EL (cell line): ENCODE measurements at regions not wholly inside any gene's neighbourhood (a gene's known extent, or its start where the extent isn't known, plus 50 kb on each side); places are given as distances from the start of the nearest gene placed in this dataset.
"Not testable (repeated sequence)": the region's sequence is repeated elsewhere in the genome, so short reads cannot be mapped to it uniquely, and the experiment has no call there.

Source experiments
- DNase-seq: peaks from one replicate; pipeline ENCODE4 v3.0.0-alpha.2; 2016

DNA sequence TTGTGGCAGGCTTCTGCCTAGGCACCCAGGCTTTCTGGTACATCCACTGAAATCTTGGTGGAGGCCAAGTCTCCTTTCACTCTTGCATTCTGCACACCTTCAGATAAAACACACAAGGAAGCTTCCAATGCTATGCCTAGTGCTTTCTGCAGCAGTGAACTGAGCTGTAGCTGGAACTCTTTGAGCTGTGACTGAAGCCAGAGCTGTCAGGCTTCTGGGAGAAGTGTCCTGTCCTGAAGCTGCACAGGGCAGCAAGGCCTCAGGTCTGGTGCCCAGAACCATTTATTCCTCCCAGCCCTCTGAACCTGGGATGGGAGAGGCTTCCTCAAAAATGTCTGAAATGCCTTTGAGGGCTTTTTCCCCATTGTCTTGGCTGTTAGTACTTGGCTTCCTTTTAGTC lies 941.7 kb downstream of the LRFN5 start:
- no peak for DNase-seq

DNA sequence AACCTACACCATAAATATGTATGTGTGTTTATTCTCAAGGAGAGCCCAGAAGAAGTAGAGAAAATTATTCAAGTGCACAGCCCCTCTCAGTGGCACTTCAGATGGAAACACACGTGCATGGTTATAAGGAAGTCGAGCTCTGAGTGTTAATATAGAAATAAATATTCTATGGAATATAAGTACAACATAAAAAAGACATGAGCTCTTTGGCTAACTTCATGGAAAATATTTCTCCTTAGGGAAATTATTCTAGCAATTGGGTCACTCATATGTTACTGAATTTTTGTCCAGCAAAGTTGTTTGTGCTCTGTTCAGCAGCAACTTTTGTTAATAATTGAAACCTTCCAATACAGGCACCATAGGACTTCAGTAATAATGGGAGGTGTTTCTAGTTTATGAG lies 939.0 kb downstream of the LRFN5 start:
- DNase-seq, result no peak

DNA sequence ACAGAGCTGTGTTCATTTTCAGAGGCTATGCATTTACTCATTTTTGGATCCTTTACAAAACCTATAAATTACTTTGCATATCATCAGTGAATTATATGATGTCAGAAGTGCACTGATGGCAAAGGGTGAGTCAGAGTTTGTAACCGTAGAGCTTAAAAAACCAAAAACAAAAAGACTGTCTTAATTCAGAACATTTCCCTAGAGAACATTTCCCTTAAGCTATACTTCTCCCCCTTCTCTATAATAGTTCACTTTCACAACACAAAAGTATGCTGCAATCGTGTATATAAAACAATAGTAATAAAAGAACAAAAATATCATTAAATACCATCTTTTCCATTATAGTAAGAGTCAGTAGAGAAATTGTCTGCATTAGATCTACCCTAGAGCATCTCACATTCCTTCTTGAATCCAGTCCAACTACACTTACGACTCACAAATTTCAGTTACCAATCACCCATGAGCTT lies 934.9 kb downstream of the LRFN5 start:
- DNase-seq, result no peak

- DNase-seq, result no peak
Observed at GRCh38 chr14:42535397-42535796, 928.7 kb downstream of the LRFN5 start.

GRCh38 chr14:42533476-42533875 lies 926.8 kb downstream of the LRFN5 start:
- no peak for DNase-seq

- no peak for DNase-seq
Observed at GRCh38 chr14:42532194-42532593, 925.5 kb downstream of the LRFN5 start.

GRCh38 chr14:42527141-42527540 lies 920.5 kb downstream of the LRFN5 start:
- no peak for DNase-seq

GRCh38 chr14:42523666-42524065 lies 917.0 kb downstream of the LRFN5 start:
- DNase-seq, result no peak

GRCh38 chr14:42517806-42518500 lies 911.3 kb downstream of the LRFN5 start:
- no peak for DNase-seq

DNA sequence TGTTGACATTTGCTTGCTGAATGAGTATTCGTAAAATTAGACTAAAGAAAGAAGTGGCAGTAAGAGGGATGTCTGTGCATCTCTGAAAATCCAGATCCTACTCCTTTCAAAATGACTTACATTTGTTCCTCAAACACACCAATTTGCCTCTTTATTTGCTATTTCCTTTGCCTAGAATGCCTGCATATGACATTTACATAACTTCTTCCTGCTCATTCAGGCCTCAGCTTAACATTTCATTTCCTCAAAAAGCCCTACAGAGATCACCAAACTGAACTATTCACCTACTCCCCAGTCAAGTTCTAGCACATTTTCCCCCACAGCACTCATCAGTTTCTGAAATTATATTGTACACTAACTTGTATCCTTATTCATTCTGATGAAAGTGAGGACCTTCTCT lies 907.2 kb downstream of the LRFN5 start:
- DNase-seq, result no peak

GRCh38 chr14:42510071-42510470 lies 903.4 kb downstream of the LRFN5 start:
- DNase-seq, result no peak

GRCh38 chr14:42508209-42508946 lies 901.7 kb downstream of the LRFN5 start:
- no peak for DNase-seq

DNA sequence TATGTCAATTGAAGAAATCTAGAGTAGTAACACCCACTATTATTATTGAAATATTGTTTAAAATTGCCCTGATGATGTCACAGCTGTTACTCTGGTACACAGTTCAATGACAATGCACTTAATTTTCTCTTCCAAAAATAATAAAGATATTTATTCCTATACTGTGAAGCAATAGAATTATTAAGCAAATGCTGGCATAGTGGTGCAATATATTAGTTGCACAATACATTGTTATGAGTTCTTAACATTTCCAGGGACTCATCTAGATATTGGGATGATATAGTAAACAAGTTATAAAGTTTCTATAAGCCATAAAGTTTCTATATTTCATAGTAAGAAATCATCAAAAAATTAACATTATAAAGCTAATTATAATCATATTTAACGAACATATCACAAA lies 897.8 kb downstream of the LRFN5 start:
- no peak for DNase-seq

DNA sequence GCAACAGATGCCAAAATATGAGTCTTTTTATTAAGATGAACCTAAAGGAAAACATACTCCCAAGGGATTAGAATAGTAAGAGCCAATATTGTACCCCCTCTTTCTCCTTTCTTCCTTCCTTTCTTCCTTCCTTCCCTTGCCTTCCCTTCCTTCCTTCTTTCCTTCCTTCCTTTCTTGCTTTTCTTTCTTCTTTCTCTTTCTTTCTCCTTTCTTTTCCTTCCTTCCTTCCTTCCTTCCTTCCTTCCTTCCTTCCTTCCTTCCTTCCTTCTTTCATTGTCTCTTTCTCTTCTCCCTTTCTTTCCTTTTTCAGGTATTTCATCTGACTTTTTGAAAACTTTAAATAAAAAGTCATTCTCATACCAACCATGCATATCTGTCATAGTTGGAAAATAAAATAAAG lies 892.5 kb downstream of the LRFN5 start:
- no peak for DNase-seq

DNA sequence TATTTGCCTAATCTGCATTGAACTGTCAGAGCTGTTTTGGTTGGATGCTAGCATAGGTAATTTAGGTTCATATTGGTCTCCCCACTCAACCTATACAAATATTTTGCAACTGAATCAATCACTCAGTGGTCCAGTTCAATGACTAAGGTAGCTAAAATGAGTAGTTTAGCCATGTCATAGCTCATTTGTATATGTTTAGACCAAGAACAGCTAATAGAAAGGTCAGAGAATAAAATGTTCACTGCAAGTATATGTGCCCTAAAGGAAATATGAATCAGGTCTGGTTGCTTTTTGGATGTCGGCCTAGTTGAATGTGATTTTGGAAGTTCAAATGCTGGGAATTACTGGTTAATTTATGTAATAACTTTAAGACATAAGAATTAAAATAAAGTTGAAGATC lies 883.9 kb downstream of the LRFN5 start:
- DNase-seq, result no peak

- no peak for DNase-seq
Observed at GRCh38 chr14:42488965-42489364, 882.3 kb downstream of the LRFN5 start.

DNA sequence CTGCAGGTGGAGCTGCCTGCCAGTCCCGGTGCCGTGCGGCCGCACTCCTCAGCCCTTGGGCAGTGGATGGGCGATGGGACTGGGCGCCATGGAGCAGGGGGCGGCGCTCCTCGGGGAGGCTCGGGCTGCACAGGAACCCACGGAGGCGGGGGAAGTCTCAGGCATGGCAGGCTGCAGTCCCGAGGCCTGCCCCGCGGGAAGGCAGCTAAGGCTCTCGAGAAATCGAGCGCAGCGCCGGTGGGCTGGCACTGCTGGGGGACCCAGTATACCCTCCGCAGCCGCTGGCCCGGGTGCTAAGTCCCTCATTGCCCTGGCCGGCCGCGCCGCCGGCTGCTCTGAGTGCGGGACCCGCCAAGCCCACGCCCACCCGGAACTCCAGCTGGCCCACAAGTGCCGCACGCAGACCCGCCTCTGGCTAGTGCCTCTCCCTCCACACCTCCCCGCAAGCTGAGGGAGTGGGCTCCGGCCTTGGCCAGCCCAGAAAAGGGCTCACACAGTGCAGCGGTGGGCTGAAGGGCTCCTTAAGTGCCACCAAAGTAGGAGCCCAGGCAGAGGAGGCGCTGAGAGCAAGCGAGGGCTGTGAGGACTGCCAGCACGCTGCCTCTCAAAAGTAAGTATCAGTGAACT lies 875.8 kb downstream of the LRFN5 start:
- not testable (repeated sequence) for DNase-seq

- DNase-seq, result not testable (repeated sequence)
Observed at GRCh38 chr14:42481714-42482113, 875.0 kb downstream of the LRFN5 start.

DNA sequence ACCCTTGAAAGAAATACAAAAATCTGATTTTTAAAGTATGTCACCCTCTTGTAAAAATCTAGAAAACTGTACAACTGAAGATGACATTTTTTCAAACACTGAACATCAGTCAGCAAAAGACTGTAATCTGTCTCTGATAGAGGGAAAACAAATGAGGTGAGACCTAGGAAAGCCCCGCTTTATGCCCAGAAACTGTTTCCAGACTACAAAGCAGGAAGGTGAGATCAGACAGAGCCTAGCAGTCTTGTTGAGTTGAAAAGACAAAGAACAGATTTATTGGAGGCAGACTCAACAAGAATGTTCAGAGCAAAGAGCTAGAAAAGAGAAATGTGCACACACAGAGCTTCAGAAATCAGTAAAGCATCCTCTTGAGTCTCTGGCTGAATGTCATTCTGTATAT lies 873.6 kb downstream of the LRFN5 start:
- DNase-seq, result no peak

DNA sequence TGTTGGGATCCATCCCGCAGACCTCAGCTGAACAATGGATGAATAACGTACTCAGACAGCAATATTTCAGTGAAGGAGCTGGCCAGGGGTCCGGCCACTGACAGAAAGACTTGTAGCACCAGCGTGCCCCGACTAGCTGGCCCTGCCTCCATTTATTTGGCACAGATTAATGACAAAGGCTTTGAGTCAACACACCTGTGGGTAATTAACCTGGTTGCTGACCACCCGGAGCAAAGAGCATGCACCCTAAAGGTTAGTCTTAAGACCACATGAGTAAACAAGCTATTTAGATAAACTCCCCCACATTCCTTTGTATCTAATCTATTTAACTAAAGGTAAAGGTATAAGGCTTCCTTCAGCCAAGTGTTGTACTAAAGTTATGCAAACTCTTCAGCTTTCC lies 868.6 kb downstream of the LRFN5 start:
- no peak for DNase-seq

DNA sequence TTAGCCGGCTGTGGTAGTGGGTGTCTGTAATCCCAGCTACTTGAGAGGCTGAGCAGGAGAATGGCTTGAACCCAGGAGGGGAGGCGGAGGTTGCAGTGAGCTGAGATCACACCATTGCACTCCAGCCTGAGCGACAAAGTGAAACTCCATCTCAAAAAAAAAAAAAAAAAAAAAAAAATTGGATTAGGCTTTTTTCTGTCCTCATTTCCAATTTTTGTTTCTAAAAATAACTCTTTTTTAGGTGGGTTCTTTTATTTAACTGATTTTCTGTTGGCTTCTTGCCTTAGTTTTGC lies 863.7 kb downstream of the LRFN5 start:
- no peak for DNase-seq

DNA sequence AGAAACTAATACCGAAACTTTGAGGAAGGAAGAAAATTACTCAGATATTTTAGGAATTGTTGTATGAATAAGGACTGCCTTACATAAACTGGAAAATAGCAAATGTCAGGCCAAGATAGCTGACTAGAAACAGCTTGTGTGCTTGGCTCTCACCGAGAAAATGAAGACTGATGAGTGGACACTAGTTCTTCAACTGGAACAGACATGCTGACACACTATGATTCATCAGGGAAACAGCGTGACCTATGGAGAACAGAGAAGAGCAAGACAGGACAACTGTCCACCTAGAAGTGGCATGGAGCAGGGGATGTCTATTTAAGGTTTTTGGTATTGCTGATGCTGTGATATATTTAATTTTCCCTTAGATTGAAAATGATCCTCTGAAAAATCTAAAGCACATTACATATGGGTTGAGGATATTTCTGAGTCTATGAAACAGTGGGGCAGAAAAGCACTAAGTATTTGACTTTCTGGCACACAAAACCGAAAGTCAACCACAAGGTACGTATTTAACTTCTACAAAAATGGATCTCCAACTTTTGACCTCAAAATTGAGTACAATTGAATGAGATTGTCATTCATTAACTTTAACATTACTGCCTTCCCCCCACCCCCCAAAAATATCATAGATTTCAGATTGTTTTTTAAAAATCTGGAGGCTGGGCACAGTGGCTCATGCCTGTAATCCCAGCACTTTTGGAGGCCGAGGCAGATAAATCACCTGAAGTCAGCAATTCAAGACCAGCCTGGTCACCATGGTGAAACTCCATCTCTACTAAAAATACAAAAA lies 863.2 kb downstream of the LRFN5 start:
- DNase-seq, result no peak

- DNase-seq, result no peak
Observed at GRCh38 chr14:42460673-42461072, 854.0 kb downstream of the LRFN5 start.
